ENCODE measurements at regions not wholly inside any gene's neighbourhood (a gene's known extent, or its start where the extent isn't known, plus 50 kb on each side); places are given as distances from the start of the nearest gene placed in this dataset.

DNA sequence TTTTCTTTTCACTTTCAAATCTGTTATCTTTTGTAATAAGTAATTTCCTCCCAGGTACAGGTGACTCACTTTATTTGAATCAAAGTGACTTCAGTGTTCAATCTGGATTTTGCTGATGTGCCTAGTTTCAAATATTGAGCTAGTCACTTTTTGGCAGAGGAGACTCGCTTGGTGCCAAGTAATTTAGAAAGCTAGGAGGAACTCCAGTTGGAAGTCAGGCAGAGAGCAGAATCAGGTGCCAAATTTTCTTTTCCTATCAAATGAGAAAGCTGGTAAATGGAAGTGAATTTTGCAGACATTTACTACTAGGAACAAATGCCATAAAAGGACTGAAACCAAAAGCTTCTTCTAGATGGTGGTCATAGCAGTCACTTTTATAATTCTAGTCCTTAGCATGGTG lies 656.0 kb upstream of the KIF2B start:
- peaks cover 36 to 52% of the 10 kb centered on the region in 2 experiments; a peak in 3 of 4 replicates for H3K9me3 ChIP-seq (ENCODE audit: control insufficient read depth in 1 of 2, insufficient read depth in 1 of 2, low read depth in 1 of 2, low read length in 2 of 2)
- H3K4me2 ChIP-seq (ENCODE audit: low read length) = no peak overlapping the region
- H4K20me1 ChIP-seq (ENCODE audit: insufficient read depth) = no peaks in the 10 kb centered on the region
- no peaks in the 10 kb centered on the region for H3K27me3 ChIP-seq (ENCODE audit: insufficient read depth, low read length)
- no peak overlapping the region for H3K9ac ChIP-seq (ENCODE audit: low read length)
- ATAC-seq = no peak
- no peak for DNase-seq (ENCODE audit: low read depth, low spot score)
- BruUV-seq (replicated peaks) = no TSS peak
- TF ChIP-seq FOSL1 (IDR thresholded peaks at IDR 0.05; ENCODE audit: low read depth) (no peak), SIN3A (IDR thresholded peaks at IDR 0.05; ENCODE audit: low read depth) (no peak), ELF1 (IDR thresholded peaks at IDR 0.05; ENCODE audit: borderline replicate concordance, low read depth) (no peak), SRF (IDR thresholded peaks at IDR 0.05; ENCODE audit: low read depth) (no peak)
- TF ChIP-seq, protein P1, sequence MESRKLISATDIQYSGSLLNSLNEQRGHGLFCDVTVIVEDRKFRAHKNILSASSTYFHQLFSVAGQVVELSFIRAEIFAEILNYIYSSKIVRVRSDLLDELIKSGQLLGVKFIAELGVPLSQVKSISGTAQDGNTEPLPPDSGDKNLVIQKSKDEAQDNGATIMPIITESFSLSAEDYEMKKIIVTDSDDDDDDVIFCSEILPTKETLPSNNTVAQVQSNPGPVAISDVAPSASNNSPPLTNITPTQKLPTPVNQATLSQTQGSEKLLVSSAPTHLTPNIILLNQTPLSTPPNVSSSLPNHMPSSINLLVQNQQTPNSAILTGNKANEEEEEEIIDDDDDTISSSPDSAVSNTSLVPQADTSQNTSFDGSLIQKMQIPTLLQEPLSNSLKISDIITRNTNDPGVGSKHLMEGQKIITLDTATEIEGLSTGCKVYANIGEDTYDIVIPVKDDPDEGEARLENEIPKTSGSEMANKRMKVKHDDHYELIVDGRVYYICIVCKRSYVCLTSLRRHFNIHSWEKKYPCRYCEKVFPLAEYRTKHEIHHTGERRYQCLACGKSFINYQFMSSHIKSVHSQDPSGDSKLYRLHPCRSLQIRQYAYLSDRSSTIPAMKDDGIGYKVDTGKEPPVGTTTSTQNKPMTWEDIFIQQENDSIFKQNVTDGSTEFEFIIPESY (IDR thresholded peaks at IDR 0.05; ENCODE audit: extremely low read depth, insufficient replicate concordance, low read length) = no peak
- TF ChIP-seq, protein P2, sequence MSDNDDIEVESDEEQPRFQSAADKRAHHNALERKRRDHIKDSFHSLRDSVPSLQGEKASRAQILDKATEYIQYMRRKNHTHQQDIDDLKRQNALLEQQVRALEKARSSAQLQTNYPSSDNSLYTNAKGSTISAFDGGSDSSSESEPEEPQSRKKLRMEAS (IDR thresholded peaks at IDR 0.05) = no peak
- no peak overlapping the region for H3K4me3 ChIP-seq (replicated peaks in 1 of 2; ENCODE audit: low read depth in 1 of 2, low read length in 2 of 2)
- no peak overlapping the region for H3K27ac ChIP-seq (ENCODE audit: low read depth, low read length)
- intact Hi-C loops (cut with micrococcal nuclease) = no loop called here
- H3K9me2 ChIP-seq (ENCODE audit: insufficient read depth) = no peaks in the 10 kb centered on the region
- no peak overlapping the region for H2AFZ ChIP-seq (ENCODE audit: low read depth, low read length, poor library complexity, severe bottlenecking)
- no peaks in the 10 kb centered on the region for H3K79me2 ChIP-seq (ENCODE audit: insufficient read depth, low read length)
- ChIA-PET RAD21 (ENCODE audit: low non-redundant PET in 1 of 2, low total read pairs in 2 of 2, uncharacterized antibody in 2 of 2, unreplicated experiment in 2 of 2) (no interaction called here), POLR2A (no interaction called here), CTCF (no interaction called here)
- no peaks in the 10 kb centered on the region; a peak in 1 of 4 replicates for H3K4me1 ChIP-seq (ENCODE audit: control insufficient read depth in 1 of 2, insufficient read depth in 2 of 2, low read length in 2 of 2)
- H3K36me3 ChIP-seq (ENCODE audit: control insufficient read depth in 1 of 2, insufficient read depth in 2 of 2, low read length in 2 of 2) = no peaks in the 10 kb centered on the region

DNA sequence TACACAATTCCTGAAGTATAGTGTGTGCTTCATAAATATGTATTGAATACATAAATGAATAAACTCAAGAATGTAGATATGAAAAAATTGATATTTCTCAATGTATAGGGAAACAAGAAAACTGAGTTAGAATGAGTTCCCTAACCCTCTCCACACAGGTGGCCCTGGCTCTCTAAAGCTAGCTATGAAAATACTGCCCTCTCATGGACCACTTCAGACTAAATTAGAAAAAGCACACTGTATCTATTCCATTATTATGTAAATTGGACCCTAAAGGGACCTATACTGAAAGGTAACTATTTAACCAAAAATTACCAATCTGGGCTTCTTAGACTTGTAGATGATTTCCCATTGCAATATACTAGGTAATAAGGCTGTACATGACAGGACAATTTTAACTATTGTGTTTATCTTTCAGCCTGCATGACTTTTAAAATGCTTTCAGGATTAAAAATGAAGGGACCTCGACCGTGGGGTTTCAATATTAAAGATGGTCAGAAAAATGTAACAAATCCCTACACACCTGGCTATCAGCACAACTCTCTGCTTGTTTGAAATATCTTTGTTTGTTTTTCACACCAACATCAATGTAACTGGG lies 672.5 kb upstream of the KIF2B start:
- Histone ChIP-seq H3K4me3 (replicated peaks in 1 of 2; ENCODE audit: low read depth in 1 of 2, low read length in 2 of 2) (no peak overlapping the region), H3K9me2 (ENCODE audit: insufficient read depth) (no peaks in the 10 kb centered on the region), H3K9me3 (ENCODE audit: control insufficient read depth in 1 of 2, insufficient read depth in 1 of 2, low read depth in 1 of 2, low read length in 2 of 2) (peaks cover 33 to 52% of the 10 kb centered on the region in 2 experiments), H3K79me2 (ENCODE audit: insufficient read depth, low read length) (no peaks in the 10 kb centered on the region), H3K9ac (ENCODE audit: low read length) (no peak overlapping the region), H2AFZ (ENCODE audit: low read depth, low read length, poor library complexity, severe bottlenecking) (no peak overlapping the region), H3K27ac (ENCODE audit: low read depth, low read length) (no peak overlapping the region), H3K27me3 (ENCODE audit: insufficient read depth, low read length) (no peaks in the 10 kb centered on the region), H3K4me1 (ENCODE audit: control insufficient read depth in 1 of 2, insufficient read depth in 2 of 2, low read length in 2 of 2) (no peaks in the 10 kb centered on the region), H3K36me3 (ENCODE audit: control insufficient read depth in 1 of 2, insufficient read depth in 2 of 2, low read length in 2 of 2) (no peaks in the 10 kb centered on the region), H4K20me1 (ENCODE audit: insufficient read depth) (no peaks in the 10 kb centered on the region), H3K4me2 (ENCODE audit: low read length) (no peak overlapping the region)
- no TSS peak for BruUV-seq (replicated peaks)
- TF ChIP-seq, protein P2 (IDR thresholded peaks at IDR 0.05) = no peak
- no peak for TF ChIP-seq EZH2 (IDR thresholded peaks at IDR 0.05)
- no peak for TF ChIP-seq POLR2AphosphoS5 (IDR thresholded peaks at IDR 0.05; ENCODE audit: low read depth, low read length)
- TF ChIP-seq RAD21 (IDR thresholded peaks at IDR 0.05; ENCODE audit: low read depth) = no peak
- no peak for TF ChIP-seq ELF1 (IDR thresholded peaks at IDR 0.05; ENCODE audit: borderline replicate concordance, low read depth)
- no peak for TF ChIP-seq SIN3A (IDR thresholded peaks at IDR 0.05; ENCODE audit: low read depth)
- ATAC-seq = no peak
- ChIA-PET RAD21 (ENCODE audit: low non-redundant PET in 1 of 2, low total read pairs in 2 of 2, uncharacterized antibody in 2 of 2, unreplicated experiment in 2 of 2) (no interaction called here), CTCF (no interaction called here), POLR2A (no interaction called here)
- DNase-seq (ENCODE audit: low read depth, low spot score) = no peak
- intact Hi-C loops (cut with micrococcal nuclease) = no loop called here

All from HCT116 (cell line).